Activated T-helper 2 cell treated with anti-CD3 and anti-CD28 coated beads, Interferon-gamma antibody, Interleukin-2, Interleukin-4, amounts not matched to agents 10 μg/mL and 5 μg/mL and 100 μg/mL, durations not matched to agents 14 hours and 24 hours and 36 hours (primary cell): ENCODE measurements at regions not wholly inside any gene's neighbourhood (a gene's known extent, or its start where the extent isn't known, plus 50 kb on each side); places are given as distances from the start of the nearest gene placed in this dataset.

Experiments used
- DNase-seq: peaks from one replicate; pipeline ENCODE4 v3.0.0; 2021; ENCODE audit warnings: low spot score
- H3K27ac Mint-ChIP-seq: one replicate; pipeline ENCODE4 v1.8.0; 2021; ENCODE audit warnings: mixed read lengths
- H3K27me3 Mint-ChIP-seq: one replicate; pipeline ENCODE4 v1.8.0; 2021; ENCODE audit warnings: low read depth, mixed read lengths
- H3K36me3 Mint-ChIP-seq: one replicate; pipeline ENCODE4 v1.8.0; 2021; ENCODE audit warnings: low read depth, mixed read lengths
- H3K4me1 Mint-ChIP-seq: one replicate; pipeline ENCODE4 v1.8.0; 2021; ENCODE audit warnings: low read depth, mixed read lengths
- H3K4me3 Mint-ChIP-seq: one replicate; pipeline ENCODE4 v1.8.0; 2021; ENCODE audit warnings: low read depth, mild to moderate bottlenecking, moderate library complexity, mixed read lengths
- H3K9me3 Mint-ChIP-seq: one replicate; pipeline ENCODE4 v1.8.0; 2021; ENCODE audit warnings: mixed read lengths
- intact Hi-C: fragments of 100-400 bp; cut with micrococcal nuclease; formaldehyde crosslinking; loops from one replicate; pipeline ENCODE4 v1.15.1; 2023

- Mint-ChIP-seq H3K27ac (no peak overlapping the region), H3K4me3 (no peak overlapping the region), H3K27me3 (peaks cover 13% of the 10 kb centered on the region), H3K4me1 (no peaks in the 10 kb centered on the region), H3K36me3 (no peaks in the 10 kb centered on the region), H3K9me3 (no peaks in the 10 kb centered on the region)
- DNase-seq: no peak
- intact Hi-C loops: no loop called here
Measured at GRCh38 chr12:105995961-105996431, 142.8 kb downstream of the NUAK1 start.

- H3K9me3 Mint-ChIP-seq: no peaks in the 10 kb centered on the region
- no peaks in the 10 kb centered on the region for H3K36me3 Mint-ChIP-seq
Measured at GRCh38 chr12:105998561-105998960, 140.2 kb downstream of the NUAK1 start.

GRCh38 chr12:106000382-106001104, 138.2 kb downstream of the NUAK1 start:
- intact Hi-C loops: no loop called here
- H3K4me1 Mint-ChIP-seq: no peaks in the 10 kb centered on the region
- H3K27ac Mint-ChIP-seq: no peak overlapping the region
- no peak for DNase-seq
- no peaks in the 10 kb centered on the region for H3K36me3 Mint-ChIP-seq
- peaks cover 23% of the 10 kb centered on the region for H3K27me3 Mint-ChIP-seq
- no peaks in the 10 kb centered on the region for H3K9me3 Mint-ChIP-seq
- no peak overlapping the region for H3K4me3 Mint-ChIP-seq

More at GRCh38 chr12:105998561-105998960, 140.2 kb downstream of the NUAK1 start:
- no peak for DNase-seq
- H3K4me1 Mint-ChIP-seq: no peaks in the 10 kb centered on the region
- intact Hi-C loops: no loop called here
- no peak overlapping the region for H3K27ac Mint-ChIP-seq
- H3K4me3 Mint-ChIP-seq: no peak overlapping the region
- H3K27me3 Mint-ChIP-seq: peaks cover 13% of the 10 kb centered on the region

GRCh38 chr12:106001105-106001836, 137.5 kb downstream of the NUAK1 start:
- no peaks in the 10 kb centered on the region for H3K4me1 Mint-ChIP-seq
- no peak overlapping the region for H3K27ac Mint-ChIP-seq
- peaks cover 22% of the 10 kb centered on the region for H3K27me3 Mint-ChIP-seq
- H3K36me3 Mint-ChIP-seq: no peaks in the 10 kb centered on the region
- intact Hi-C loops: no loop called here
- no peaks in the 10 kb centered on the region for H3K9me3 Mint-ChIP-seq
- DNase-seq: no peak
- no peak overlapping the region for H3K4me3 Mint-ChIP-seq

GRCh38 chr12:106001837-106002218, 136.9 kb downstream of the NUAK1 start:
- H3K4me1 Mint-ChIP-seq: no peaks in the 10 kb centered on the region
- no peak overlapping the region for H3K4me3 Mint-ChIP-seq
- H3K9me3 Mint-ChIP-seq: no peaks in the 10 kb centered on the region
- intact Hi-C loops: no loop called here
- DNase-seq: no peak
- no peak overlapping the region for H3K27ac Mint-ChIP-seq
- H3K36me3 Mint-ChIP-seq: no peaks in the 10 kb centered on the region
- peaks cover 27% of the 10 kb centered on the region for H3K27me3 Mint-ChIP-seq

- DNase-seq: no peak
- Mint-ChIP-seq H3K36me3 (no peaks in the 10 kb centered on the region), H3K27ac (no peak overlapping the region), H3K4me3 (no peak overlapping the region), H3K4me1 (no peaks in the 10 kb centered on the region), H3K9me3 (no peaks in the 10 kb centered on the region), H3K27me3 (peaks cover 25% of the 10 kb centered on the region)
- intact Hi-C loops: no loop called here
Measured at GRCh38 chr12:106003297-106003696, 135.5 kb downstream of the NUAK1 start.

- no peak for DNase-seq
- H3K4me3 Mint-ChIP-seq: no peak overlapping the region
- no peaks in the 10 kb centered on the region for H3K36me3 Mint-ChIP-seq
- H3K4me1 Mint-ChIP-seq: no peaks in the 10 kb centered on the region
- no peaks in the 10 kb centered on the region for H3K9me3 Mint-ChIP-seq
- H3K27me3 Mint-ChIP-seq: peaks cover 23% of the 10 kb centered on the region
- intact Hi-C loops: no loop called here
- H3K27ac Mint-ChIP-seq: no peak overlapping the region
Measured at GRCh38 chr12:106004289-106004688, 134.5 kb downstream of the NUAK1 start.

- intact Hi-C loops: no loop called here
- H3K4me1 Mint-ChIP-seq: no peaks in the 10 kb centered on the region
Measured at GRCh38 chr12:106006382-106006781, 132.4 kb downstream of the NUAK1 start.

GRCh38 chr12:106006940-106007339, 131.8 kb downstream of the NUAK1 start:
- H3K36me3 Mint-ChIP-seq: no peaks in the 10 kb centered on the region
- no peak overlapping the region for H3K4me3 Mint-ChIP-seq
- peaks cover 17% of the 10 kb centered on the region for H3K27me3 Mint-ChIP-seq
- intact Hi-C loops: no loop called here
- H3K4me1 Mint-ChIP-seq: no peaks in the 10 kb centered on the region
- no peak overlapping the region for H3K27ac Mint-ChIP-seq
- no peaks in the 10 kb centered on the region for H3K9me3 Mint-ChIP-seq
- no peak for DNase-seq

More at GRCh38 chr12:106006382-106006781, 132.4 kb downstream of the NUAK1 start:
- H3K27ac Mint-ChIP-seq: no peak overlapping the region
- peaks cover 22% of the 10 kb centered on the region for H3K27me3 Mint-ChIP-seq
- no peaks in the 10 kb centered on the region for H3K36me3 Mint-ChIP-seq
- no peak overlapping the region for H3K4me3 Mint-ChIP-seq
- no peak for DNase-seq
- no peaks in the 10 kb centered on the region for H3K9me3 Mint-ChIP-seq

GRCh38 chr12:106010741-106011140, 128.0 kb downstream of the NUAK1 start:
- peaks cover 6% of the 10 kb centered on the region for H3K27me3 Mint-ChIP-seq
- no peaks in the 10 kb centered on the region for H3K9me3 Mint-ChIP-seq
- no peaks in the 10 kb centered on the region for H3K4me1 Mint-ChIP-seq
- no peak for DNase-seq
- no peak overlapping the region for H3K27ac Mint-ChIP-seq
- intact Hi-C loops: no loop called here
- no peak overlapping the region for H3K4me3 Mint-ChIP-seq
- H3K36me3 Mint-ChIP-seq: no peaks in the 10 kb centered on the region
